CD4-positive, alpha-beta T cell (primary cell): ENCODE measurements at regions not wholly inside any gene's neighbourhood (a gene's known extent, or its start where the extent isn't known, plus 50 kb on each side); places are given as distances from the start of the nearest gene placed in this dataset.

ENCODE experiments used
- ATAC-seq: fragments of 200-7000 bp; cut with Tn5 transposase; one replicate; pipeline ENCODE4 v1.10.0; 2022; ENCODE audit warnings: mild to moderate bottlenecking; ENCODE audit not compliant: poor library complexity
- CTCF ChIA-PET: fragments of 350-600 bp; sonication (Branson Sonifier 250); formaldehyde crosslinking; loops from one replicate; lab custom pipeline; 2021; ENCODE audit warnings: antibody characterized with exemption, inconsistent platforms; lab: Charles Lee
- POLR2A ChIA-PET: fragments of 350-600 bp; sonication (Branson Sonifier 250); formaldehyde crosslinking; loops from one replicate; lab custom pipeline; 2021; ENCODE audit warnings: antibody characterized with exemption, inconsistent platforms; lab: Charles Lee
- DNase-seq, 14 experiments: peaks; one replicate each; pipeline ENCODE4 v3.0.0-alpha.2; 2013 to 2020; ENCODE audit warnings: mixed read lengths in 2 of 14
- H3K27ac ChIP-seq, 2 donors: one replicate each; pipeline versions ENCODE4 v1.5.1 to v1.7.0; 2013; ENCODE audit warnings: low read length in 2 of 2, low read depth in 1 of 2, mild to moderate bottlenecking in 1 of 2
- H3K27me3 ChIP-seq, 2 experiments: 1 replicate in 1 of 2; 2 replicates in 1 of 2; pipeline versions ENCODE4 v1.6.1 to v1.7.0; 2013; ENCODE audit warnings: low read length in 2 of 2, control low read depth in 1 of 2, mild to moderate bottlenecking in 1 of 2, moderate library complexity in 1 of 2; ENCODE audit not compliant: insufficient read depth in 2 of 2, control insufficient read depth in 1 of 2
- H3K36me3 ChIP-seq: one replicate; pipeline ENCODE4 v1.6.1; 2013; ENCODE audit warnings: low read length, control low read depth; ENCODE audit not compliant: insufficient read depth
- H3K4me1 ChIP-seq: one replicate; pipeline ENCODE4 v1.6.1; 2013; ENCODE audit warnings: low read length, control low read depth; ENCODE audit not compliant: insufficient read depth
- H3K4me3 ChIP-seq: one replicate; pipeline ENCODE4 v1.5.1; 2013; ENCODE audit warnings: mild to moderate bottlenecking, low read length, moderate library complexity
- H3K9me3 ChIP-seq, 2 experiments: 1 replicate in 1 of 2; 2 replicates in 1 of 2; pipeline versions ENCODE4 v1.6.1 to v1.7.0; 2013; ENCODE audit warnings: low read length in 2 of 2, mild to moderate bottlenecking in 2 of 2, control low read depth in 1 of 2, moderate library complexity in 1 of 2; ENCODE audit not compliant: control insufficient read depth in 1 of 2, insufficient read depth in 1 of 2
- H3K27ac Mint-ChIP-seq: one replicate; pipeline ENCODE4 v1.8.0; 2020; ENCODE audit warnings: mixed read lengths
- H3K27me3 Mint-ChIP-seq: one replicate; pipeline ENCODE4 v1.8.0; 2021; ENCODE audit warnings: mixed read lengths
- H3K36me3 Mint-ChIP-seq: one replicate; pipeline ENCODE4 v1.8.0; 2021; ENCODE audit warnings: low read depth, mixed read lengths
- H3K4me1 Mint-ChIP-seq: one replicate; pipeline ENCODE4 v1.8.0; 2021; ENCODE audit warnings: low read depth, mixed read lengths
- H3K4me3 Mint-ChIP-seq: one replicate; pipeline ENCODE4 v1.8.0; 2020; ENCODE audit warnings: mild to moderate bottlenecking, mixed read lengths
- H3K9me3 Mint-ChIP-seq: one replicate; pipeline ENCODE4 v1.8.0; 2020; ENCODE audit warnings: mixed read lengths
- intact Hi-C, 2 experiments: fragments of 100-400 bp; cut with DNase I in 1 of 2; cut with micrococcal nuclease in 1 of 2; formaldehyde crosslinking; loops; one replicate each; pipeline versions ENCODE4 v1.15.1 to v1.9.0; 2023 to 2025; cut with DNase I, micrococcal nuclease
- TF ChIP-seq, protein P1 (sequence below): fragments of 200-600 bp; IDR thresholded peaks from one replicate; pipeline ENCODE4 v1.8.0; 2022; ENCODE audit warnings: antibody characterized with exemption, mild to moderate bottlenecking

GRCh38 chr12:92221656-92222315, 76.1 kb upstream of the BTG1 start:
- Histone ChIP-seq H3K9me3 (no peaks in the 10 kb centered on the region), H3K4me3 (no peak overlapping the region), H3K36me3 (no peaks in the 10 kb centered on the region), H3K27me3 (no peaks in the 10 kb centered on the region), H3K4me1 (no peaks in the 10 kb centered on the region), H3K27ac (no peak overlapping the region)
- Mint-ChIP-seq H3K27me3 (no peaks in the 10 kb centered on the region), H3K9me3 (no peaks in the 10 kb centered on the region), H3K36me3 (no peaks in the 10 kb centered on the region), H3K4me3 (no peak overlapping the region), H3K27ac (no peak overlapping the region), H3K4me1 (peaks cover 11% of the 10 kb centered on the region)
- intact Hi-C loops, result no loop called here
- no peak for DNase-seq
- CTCF ChIA-PET, result no interaction called here
- no peak for ATAC-seq
- TF ChIP-seq, protein P1, sequence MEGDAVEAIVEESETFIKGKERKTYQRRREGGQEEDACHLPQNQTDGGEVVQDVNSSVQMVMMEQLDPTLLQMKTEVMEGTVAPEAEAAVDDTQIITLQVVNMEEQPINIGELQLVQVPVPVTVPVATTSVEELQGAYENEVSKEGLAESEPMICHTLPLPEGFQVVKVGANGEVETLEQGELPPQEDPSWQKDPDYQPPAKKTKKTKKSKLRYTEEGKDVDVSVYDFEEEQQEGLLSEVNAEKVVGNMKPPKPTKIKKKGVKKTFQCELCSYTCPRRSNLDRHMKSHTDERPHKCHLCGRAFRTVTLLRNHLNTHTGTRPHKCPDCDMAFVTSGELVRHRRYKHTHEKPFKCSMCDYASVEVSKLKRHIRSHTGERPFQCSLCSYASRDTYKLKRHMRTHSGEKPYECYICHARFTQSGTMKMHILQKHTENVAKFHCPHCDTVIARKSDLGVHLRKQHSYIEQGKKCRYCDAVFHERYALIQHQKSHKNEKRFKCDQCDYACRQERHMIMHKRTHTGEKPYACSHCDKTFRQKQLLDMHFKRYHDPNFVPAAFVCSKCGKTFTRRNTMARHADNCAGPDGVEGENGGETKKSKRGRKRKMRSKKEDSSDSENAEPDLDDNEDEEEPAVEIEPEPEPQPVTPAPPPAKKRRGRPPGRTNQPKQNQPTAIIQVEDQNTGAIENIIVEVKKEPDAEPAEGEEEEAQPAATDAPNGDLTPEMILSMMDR, result no peak
- POLR2A ChIA-PET, result interaction anchor here (0.6 to 1.0 kb wide), 2 partner anchors 76 to 542 kb away, joined by 3 read pairs; partner anchors contain the start of gene BTG1

- H3K27me3 Mint-ChIP-seq, result no peaks in the 10 kb centered on the region
- Histone ChIP-seq H3K27ac (no peak overlapping the region), H3K4me3 (no peak overlapping the region), H3K36me3 (no peaks in the 10 kb centered on the region), H3K9me3 (no peaks in the 10 kb centered on the region), H3K4me1 (no peaks in the 10 kb centered on the region), H3K27me3 (no peaks in the 10 kb centered on the region)
- no peaks in the 10 kb centered on the region for H3K36me3 Mint-ChIP-seq
- H3K4me1 Mint-ChIP-seq, result peaks cover 23% of the 10 kb centered on the region
- ATAC-seq, result no peak
- H3K27ac Mint-ChIP-seq, result no peak overlapping the region
- ChIA-PET CTCF (no interaction called here), POLR2A (interaction anchor here (1.2 to 1.6 kb wide), 3 partner anchors 9 to 77 kb away, joined by 3 to 13 read pairs (median 5); partner anchors contain the start of gene BTG1)
- H3K9me3 Mint-ChIP-seq, result peaks cover 3% of the 10 kb centered on the region
- H3K4me3 Mint-ChIP-seq, result no peak overlapping the region
- intact Hi-C loops, result loop anchor here in 1 of 2 experiments (10.0 kb wide), 1 partner anchor 224 kb away; no protein-coding TSS in a partner anchor
- peak in 1 of 14 experiments; percentile 11 for DNase-seq
- TF ChIP-seq, protein P1, result no peak
Measured at GRCh38 chr12:92218394-92219077, 72.9 kb upstream of the BTG1 start.

DNA sequence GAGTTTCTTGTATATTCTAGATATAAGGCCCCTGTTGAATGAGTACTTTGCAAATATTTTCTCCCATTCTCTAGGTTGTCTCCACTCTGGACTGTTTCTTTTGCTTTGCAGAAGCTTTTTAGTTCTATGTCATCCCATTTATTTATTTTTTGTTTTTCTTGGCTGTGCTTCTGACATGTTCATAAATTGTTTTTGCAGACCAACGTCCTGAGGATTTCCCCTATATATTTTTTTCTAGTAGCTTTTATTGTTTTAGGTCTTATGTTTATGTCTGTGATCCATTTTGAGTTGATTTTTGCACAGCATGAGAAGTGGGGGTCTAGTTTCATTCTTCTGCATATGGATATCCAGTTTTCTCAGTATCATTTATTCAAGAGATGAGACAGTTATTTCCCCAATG, 70.4 kb upstream of the BTG1 start:
- Histone ChIP-seq H3K27ac (no peak overlapping the region), H3K9me3 (peaks cover 3 to 5% of the 10 kb centered on the region in 2 experiments), H3K27me3 (no peaks in the 10 kb centered on the region), H3K36me3 (no peaks in the 10 kb centered on the region), H3K4me3 (no peak overlapping the region), H3K4me1 (no peaks in the 10 kb centered on the region)
- H3K9me3 Mint-ChIP-seq, result peaks cover 7% of the 10 kb centered on the region
- no peaks in the 10 kb centered on the region for H3K27me3 Mint-ChIP-seq
- peaks cover 30% of the 10 kb centered on the region for H3K4me1 Mint-ChIP-seq
- H3K36me3 Mint-ChIP-seq, result peaks cover 4% of the 10 kb centered on the region
- intact Hi-C loops, result loop anchor here in 1 of 2 experiments (10.0 kb wide), 1 partner anchor 221 kb away; no protein-coding TSS in a partner anchor
- H3K4me3 Mint-ChIP-seq, result no peak overlapping the region
- ChIA-PET CTCF (interaction anchor here (0.6 kb wide), 1 partner anchor 334 kb away, joined by 4 read pairs; no protein-coding TSS in a partner anchor), POLR2A (interaction anchor here (0.6 kb wide), 1 partner anchor 71 kb away, joined by 3 read pairs; no protein-coding TSS in a partner anchor)
- H3K27ac Mint-ChIP-seq, result no peak overlapping the region
- ATAC-seq (no peak), DNase-seq (no peak)
- TF ChIP-seq, protein P1, result no peak
